ENCODE measurements at regions not wholly inside any gene's neighbourhood (a gene's known extent, or its start where the extent isn't known, plus 50 kb on each side); places are given as distances from the start of the nearest gene placed in this dataset.

- Histone ChIP-seq H3K4me1 (ENCODE audit: insufficient read depth, low read length, severe bottlenecking) (no peaks in the 10 kb centered on the region), H3K9me3 (ENCODE audit: low read length) (no peaks in the 10 kb centered on the region), H3K4me3 (ENCODE audit: low read depth, low read length, poor library complexity, severe bottlenecking) (no peak overlapping the region), H3F3A (ENCODE audit: insufficient read depth, low read length) (no peaks in the 10 kb centered on the region), H3K36me3 (ENCODE audit: insufficient read depth, low read length) (no peaks in the 10 kb centered on the region), H3K27me3 (ENCODE audit: insufficient read depth, low read length) (no peaks in the 10 kb centered on the region), H3K9ac (ENCODE audit: low read length) (no peak overlapping the region), H3K79me2 (ENCODE audit: insufficient read depth, low read length) (no peaks in the 10 kb centered on the region), H3K27ac (ENCODE audit: low read depth, low read length, poor library complexity, severe bottlenecking) (no peak overlapping the region), H4K20me1 (ENCODE audit: insufficient read depth, low read length) (no peaks in the 10 kb centered on the region), H2AFZ (ENCODE audit: low read length) (no peak overlapping the region), H3K9me2 (ENCODE audit: low read depth, low read length) (no peaks in the 10 kb centered on the region), H3K4me2 (ENCODE audit: low read length) (no peak overlapping the region)
- TF ChIP-seq EZH2 (IDR thresholded peaks at IDR 0.05; ENCODE audit: borderline replicate concordance, low read length) (no peak), CTCF (IDR thresholded peaks at IDR 0.05; ENCODE audit: low read length) (no peak)
These were observed 450.1 kb upstream of the SLITRK1 start for GRCh38 chr13:84332346-84332745.

- Histone ChIP-seq H3K27me3 (ENCODE audit: insufficient read depth, low read length) (no peaks in the 10 kb centered on the region), H3K36me3 (ENCODE audit: insufficient read depth, low read length) (no peaks in the 10 kb centered on the region), H4K20me1 (ENCODE audit: insufficient read depth, low read length) (no peaks in the 10 kb centered on the region), H3K9me2 (ENCODE audit: low read depth, low read length) (no peaks in the 10 kb centered on the region), H3F3A (ENCODE audit: insufficient read depth, low read length) (no peaks in the 10 kb centered on the region), H3K9ac (ENCODE audit: low read length) (no peak overlapping the region), H3K79me2 (ENCODE audit: insufficient read depth, low read length) (no peaks in the 10 kb centered on the region), H3K4me2 (ENCODE audit: low read length) (no peak overlapping the region), H3K9me3 (ENCODE audit: low read length) (no peaks in the 10 kb centered on the region), H3K4me3 (ENCODE audit: low read depth, low read length, poor library complexity, severe bottlenecking) (no peak overlapping the region), H3K27ac (ENCODE audit: low read depth, low read length, poor library complexity, severe bottlenecking) (no peak overlapping the region), H2AFZ (ENCODE audit: low read length) (no peak overlapping the region), H3K4me1 (ENCODE audit: insufficient read depth, low read length, severe bottlenecking) (no peaks in the 10 kb centered on the region)
- TF ChIP-seq CTCF (IDR thresholded peaks at IDR 0.05; ENCODE audit: low read length) (no peak), EZH2 (IDR thresholded peaks at IDR 0.05; ENCODE audit: borderline replicate concordance, low read length) (no peak)
These were observed 433.3 kb upstream of the SLITRK1 start for GRCh38 chr13:84315527-84315926.

GRCh38 chr13:84303035-84303434 is 420.8 kb upstream of the SLITRK1 start:
- Histone ChIP-seq H3K4me2 (ENCODE audit: low read length) (no peak overlapping the region), H3F3A (ENCODE audit: insufficient read depth, low read length) (no peaks in the 10 kb centered on the region), H3K9me2 (ENCODE audit: low read depth, low read length) (no peaks in the 10 kb centered on the region), H3K4me3 (ENCODE audit: low read depth, low read length, poor library complexity, severe bottlenecking) (no peak overlapping the region), H4K20me1 (ENCODE audit: insufficient read depth, low read length) (no peaks in the 10 kb centered on the region), H3K4me1 (ENCODE audit: insufficient read depth, low read length, severe bottlenecking) (no peaks in the 10 kb centered on the region), H3K9me3 (ENCODE audit: low read length) (no peaks in the 10 kb centered on the region), H3K9ac (ENCODE audit: low read length) (no peak overlapping the region), H3K27ac (ENCODE audit: low read depth, low read length, poor library complexity, severe bottlenecking) (no peak overlapping the region), H3K27me3 (ENCODE audit: insufficient read depth, low read length) (no peaks in the 10 kb centered on the region), H3K36me3 (ENCODE audit: insufficient read depth, low read length) (no peaks in the 10 kb centered on the region), H2AFZ (ENCODE audit: low read length) (no peak overlapping the region), H3K79me2 (ENCODE audit: insufficient read depth, low read length) (no peaks in the 10 kb centered on the region)
- no peak for TF ChIP-seq CTCF (IDR thresholded peaks at IDR 0.05; ENCODE audit: low read length)
- no peak for TF ChIP-seq EZH2 (IDR thresholded peaks at IDR 0.05; ENCODE audit: borderline replicate concordance, low read length)
